Stomach smooth muscle (tissue), 2 donors: ENCODE measurements at regions not wholly inside any gene's neighbourhood (a gene's known extent, or its start where the extent isn't known, plus 50 kb on each side); places are given as distances from the start of the nearest gene placed in this dataset.
"Not testable (repeated sequence)": the region's sequence is repeated elsewhere in the genome, so short reads cannot be mapped to it uniquely, and the experiment has no call there.

Experiments used
- H3K27ac ChIP-seq: one replicate; pipeline ENCODE4 v1.7.0; 2013; ENCODE audit warnings: mild to moderate bottlenecking, low read length, inconsistent platforms
- H3K27me3 ChIP-seq, 2 donors: one replicate each; pipeline ENCODE4 v1.7.0; 2013; ENCODE audit warnings: low read length in 2 of 2; ENCODE audit not compliant: insufficient read depth in 2 of 2, control insufficient read depth in 1 of 2
- H3K36me3 ChIP-seq, 2 donors: one replicate each; pipeline ENCODE4 v1.7.0; 2013; ENCODE audit warnings: low read length in 2 of 2; ENCODE audit not compliant: control insufficient read depth in 2 of 2, insufficient read depth in 2 of 2
- H3K4me1 ChIP-seq: one replicate; pipeline ENCODE4 v1.7.0; 2013; ENCODE audit warnings: low read length; ENCODE audit not compliant: control insufficient read depth, insufficient read depth
- H3K4me3 ChIP-seq, 2 donors: one replicate each; pipeline ENCODE4 v1.7.0; 2013; ENCODE audit warnings: low read length in 2 of 2
- H3K9ac ChIP-seq, 2 donors: one replicate each; pipeline ENCODE4 v1.7.0; 2013; ENCODE audit warnings: low read length in 2 of 2, mild to moderate bottlenecking in 1 of 2
- H3K9me3 ChIP-seq, 2 donors: one replicate each; pipeline ENCODE4 v1.7.0; 2013; ENCODE audit warnings: low read length in 2 of 2; ENCODE audit not compliant: control insufficient read depth in 2 of 2
- donor health status: healthy.
- donor health status: Pancreatic carcinoma.

GRCh38 chr7:81482600-81483186 is 287.2 kb downstream of the HGF start:
- H3K27ac ChIP-seq, result no peak overlapping the region

DNA sequence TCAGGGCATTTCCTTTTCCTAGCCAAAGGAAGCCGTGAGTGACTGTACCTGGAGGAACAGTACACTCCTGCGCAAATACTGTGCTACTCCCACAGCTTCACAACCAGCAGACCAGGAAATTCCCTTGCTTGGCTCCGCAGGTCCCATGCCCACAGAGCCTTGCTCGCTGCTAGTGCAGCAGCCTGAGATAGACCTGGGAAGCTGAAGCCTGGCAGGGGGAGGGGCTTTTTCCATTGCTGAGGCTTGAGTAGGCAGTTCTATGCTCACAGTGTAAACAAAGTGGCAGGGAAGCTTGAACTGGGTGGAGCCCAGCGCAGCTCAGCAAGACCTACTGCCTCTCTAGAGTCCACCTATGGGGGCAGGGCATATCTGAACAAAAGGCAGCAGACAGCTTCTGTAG is 291.2 kb downstream of the HGF start:
- H3K27ac ChIP-seq, result no peak overlapping the region
- H3K9me3 ChIP-seq, result no peaks in the 10 kb centered on the region
- peaks cover 1% of the 10 kb centered on the region for H3K4me1 ChIP-seq
- H3K4me3 ChIP-seq, result no peak overlapping the region
- H3K9ac ChIP-seq, result no peak overlapping the region
- H3K36me3 ChIP-seq, result no peaks in the 10 kb centered on the region
- no peaks in the 10 kb centered on the region for H3K27me3 ChIP-seq

More at GRCh38 chr7:81482600-81483186, 287.2 kb downstream of the HGF start:
- H3K9me3 ChIP-seq, result no peaks in the 10 kb centered on the region
- peaks cover 10% of the 10 kb centered on the region for H3K4me1 ChIP-seq
- no peak overlapping the region for H3K9ac ChIP-seq
- H3K4me3 ChIP-seq, result no peak overlapping the region
- H3K36me3 ChIP-seq, result no peaks in the 10 kb centered on the region
- H3K27me3 ChIP-seq, result no peaks in the 10 kb centered on the region

DNA sequence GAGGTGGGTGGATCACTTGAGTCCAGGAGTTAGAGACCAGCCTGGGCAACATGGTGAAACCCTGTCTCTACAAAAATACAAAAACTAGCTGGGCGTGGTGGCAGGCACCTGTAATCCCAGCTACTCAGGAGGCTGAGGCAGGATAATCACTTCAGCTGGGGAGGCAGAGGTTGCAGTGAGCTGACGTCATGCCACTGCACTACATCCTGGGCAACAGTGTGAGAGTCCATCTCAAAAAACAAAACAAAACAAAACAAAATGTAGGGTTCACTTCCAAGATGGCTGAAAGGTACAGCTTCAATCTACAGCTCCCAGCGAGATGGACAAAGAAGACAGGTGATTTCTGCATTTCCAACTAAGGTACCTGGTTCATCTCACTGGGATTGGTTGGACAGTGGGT is 291.6 kb downstream of the HGF start:
- H3K4me1 ChIP-seq, H3K4me3 ChIP-seq, H3K27me3 ChIP-seq, H3K9me3 ChIP-seq, H3K36me3 ChIP-seq, H3K27ac ChIP-seq, H3K9ac ChIP-seq: not testable (repeated sequence)

DNA sequence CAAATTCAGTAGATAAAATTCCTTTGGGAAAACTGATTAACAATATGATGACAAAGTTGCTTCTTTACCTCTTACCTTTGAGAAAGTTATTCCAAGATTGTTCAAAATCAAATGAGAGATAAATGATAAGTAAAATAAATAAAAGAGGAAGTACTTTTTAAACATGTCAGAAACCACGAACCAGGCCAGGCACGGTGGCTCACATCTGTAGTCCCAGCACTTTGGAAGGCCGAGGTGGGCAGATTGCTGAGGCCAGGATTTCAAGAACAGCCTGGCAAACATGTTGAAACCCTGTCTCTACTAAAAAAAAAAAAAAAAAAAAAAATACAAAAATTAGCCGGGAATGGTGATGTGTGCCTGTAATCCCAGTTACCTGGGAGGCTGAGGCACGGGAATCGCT is 296.6 kb downstream of the HGF start:
- Histone ChIP-seq H3K9me3 (no peaks in the 10 kb centered on the region), H3K27me3 (no peaks in the 10 kb centered on the region), H3K27ac (no peak overlapping the region), H3K4me1 (no peaks in the 10 kb centered on the region), H3K4me3 (no peak overlapping the region), H3K9ac (no peak overlapping the region), H3K36me3 (no peaks in the 10 kb centered on the region)

GRCh38 chr7:81470724-81471379 is 299.0 kb downstream of the HGF start:
- no peaks in the 10 kb centered on the region for H3K9me3 ChIP-seq
- H3K4me1 ChIP-seq, result no peaks in the 10 kb centered on the region
- H3K27me3 ChIP-seq, result no peaks in the 10 kb centered on the region
- no peak overlapping the region for H3K27ac ChIP-seq
- no peaks in the 10 kb centered on the region for H3K36me3 ChIP-seq
- H3K9ac ChIP-seq, result no peak overlapping the region
- no peak overlapping the region for H3K4me3 ChIP-seq

- no peaks in the 10 kb centered on the region for H3K27me3 ChIP-seq
- no peaks in the 10 kb centered on the region for H3K9me3 ChIP-seq
- H3K27ac ChIP-seq, result no peak overlapping the region
- H3K9ac ChIP-seq, result no peak overlapping the region
- peak overlapping the region in 1 of 2 donors; percentile 26 for H3K4me3 ChIP-seq
- no peaks in the 10 kb centered on the region for H3K4me1 ChIP-seq
- no peaks in the 10 kb centered on the region for H3K36me3 ChIP-seq
Measured at GRCh38 chr7:81469869-81470723, 299.8 kb downstream of the HGF start.

- Histone ChIP-seq H3K4me3 (no peak overlapping the region), H3K4me1 (no peaks in the 10 kb centered on the region), H3K27ac (no peak overlapping the region), H3K9me3 (no peaks in the 10 kb centered on the region), H3K9ac (no peak overlapping the region), H3K27me3 (no peaks in the 10 kb centered on the region), H3K36me3 (no peaks in the 10 kb centered on the region)
Measured at GRCh38 chr7:81469153-81469868, 300.5 kb downstream of the HGF start.

DNA sequence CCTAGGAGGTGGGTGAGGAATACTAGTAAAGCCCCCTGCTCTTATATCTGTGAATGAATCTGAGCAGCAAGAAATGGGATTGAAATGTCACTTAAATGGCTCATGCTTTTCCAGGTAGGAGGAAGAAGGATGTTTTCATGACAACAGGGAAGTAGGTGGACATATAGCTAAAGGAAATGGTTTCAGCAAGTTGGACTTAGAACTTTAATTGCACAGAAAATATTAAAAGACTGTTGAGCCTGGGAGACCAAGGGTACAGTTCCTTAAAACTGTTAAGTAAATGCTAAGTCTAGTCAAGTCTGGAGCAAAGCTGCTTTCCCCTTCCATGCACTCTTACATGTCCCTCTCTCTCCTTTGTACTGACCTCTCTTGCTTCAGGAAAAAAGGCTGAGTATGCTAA is 301.3 kb downstream of the HGF start:
- Histone ChIP-seq H3K27me3 (no peaks in the 10 kb centered on the region), H3K9ac (no peak overlapping the region), H3K36me3 (no peaks in the 10 kb centered on the region), H3K4me3 (no peak overlapping the region), H3K27ac (no peak overlapping the region), H3K4me1 (no peaks in the 10 kb centered on the region), H3K9me3 (no peaks in the 10 kb centered on the region)

- Histone ChIP-seq H3K27me3 (no peaks in the 10 kb centered on the region), H3K9ac (no peak overlapping the region), H3K27ac (no peak overlapping the region), H3K9me3 (no peaks in the 10 kb centered on the region), H3K36me3 (no peaks in the 10 kb centered on the region), H3K4me3 (no peak overlapping the region), H3K4me1 (no peaks in the 10 kb centered on the region)
Measured at GRCh38 chr7:81467964-81468363, 301.9 kb downstream of the HGF start.

DNA sequence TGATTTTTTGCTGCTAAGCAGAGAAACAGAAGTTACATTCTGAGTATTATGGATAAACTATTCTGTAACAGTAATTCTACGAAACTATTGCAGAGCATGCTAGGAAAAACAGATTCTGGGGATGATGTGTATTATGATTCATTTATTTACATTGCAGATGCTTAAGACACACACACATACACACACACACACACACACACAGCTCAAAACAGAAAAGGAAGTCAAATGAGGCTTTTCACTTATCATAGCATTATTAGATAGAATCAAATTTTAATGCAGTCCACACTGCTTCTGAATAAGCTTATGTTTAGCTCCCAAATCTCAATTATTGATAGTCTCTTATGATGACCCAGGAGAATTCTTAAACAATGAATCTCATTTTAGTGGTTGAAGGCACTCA is 307.2 kb downstream of the HGF start:
- Histone ChIP-seq H3K36me3 (no peaks in the 10 kb centered on the region), H3K9ac (no peak overlapping the region), H3K27ac (no peak overlapping the region)

More for the DNA sequence above, 307.2 kb downstream of the HGF start:
- Histone ChIP-seq H3K27me3 (no peaks in the 10 kb centered on the region), H3K4me3 (no peak overlapping the region), H3K9me3 (no peaks in the 10 kb centered on the region), H3K4me1 (no peaks in the 10 kb centered on the region)
